HG03108 (cell line): ENCODE measurements at regions not wholly inside any gene's neighbourhood (a gene's known extent, or its start where the extent isn't known, plus 50 kb on each side); places are given as distances from the start of the nearest gene placed in this dataset.

Experiments
- ATAC-seq: cut with Tn5 transposase; IDR thresholded peaks from one replicate; pipeline ENCODE4 v1.9.1; 2021; ENCODE audit warnings: moderate library complexity; ENCODE audit not compliant: unreplicated experiment

GRCh38 chr10:131683941-131684340 is 216.9 kb upstream of the PPP2R2D start:
- no peak for ATAC-seq

- no peak for ATAC-seq
Measured at GRCh38 chr10:131685007-131685406, 215.8 kb upstream of the PPP2R2D start.

GRCh38 chr10:131685576-131685975 is 215.2 kb upstream of the PPP2R2D start:
- ATAC-seq, result no peak

- ATAC-seq, result no peak
Measured at GRCh38 chr10:131686781-131687420, 213.9 kb upstream of the PPP2R2D start.

- ATAC-seq, result no peak
Measured at GRCh38 chr10:131688304-131688703, 212.5 kb upstream of the PPP2R2D start.

GRCh38 chr10:131689016-131689415 is 211.8 kb upstream of the PPP2R2D start:
- ATAC-seq, result no peak

- ATAC-seq, result no peak
Measured at GRCh38 chr10:131689486-131689885, 211.3 kb upstream of the PPP2R2D start.

GRCh38 chr10:131689954-131690757 is 210.7 kb upstream of the PPP2R2D start:
- no peak for ATAC-seq

- ATAC-seq, result no peak
Measured at GRCh38 chr10:131690805-131691239, 210.0 kb upstream of the PPP2R2D start.

GRCh38 chr10:131691481-131692090 is 209.2 kb upstream of the PPP2R2D start:
- ATAC-seq, result no peak

GRCh38 chr10:131692176-131692575 is 208.6 kb upstream of the PPP2R2D start:
- no peak for ATAC-seq

GRCh38 chr10:131692686-131693334 is 208.0 kb upstream of the PPP2R2D start:
- ATAC-seq, result no peak

GRCh38 chr10:131693766-131694165 is 207.0 kb upstream of the PPP2R2D start:
- ATAC-seq, result no peak

- no peak for ATAC-seq
Measured at GRCh38 chr10:131694168-131694780, 206.5 kb upstream of the PPP2R2D start.

GRCh38 chr10:131694781-131695495 is 205.9 kb upstream of the PPP2R2D start:
- no peak for ATAC-seq

GRCh38 chr10:131695496-131696165 is 205.2 kb upstream of the PPP2R2D start:
- ATAC-seq, result no peak

- ATAC-seq, result no peak
Measured at GRCh38 chr10:131697476-131698128, 203.2 kb upstream of the PPP2R2D start.

- no peak for ATAC-seq
Measured at GRCh38 chr10:131698232-131698631, 202.6 kb upstream of the PPP2R2D start.

- ATAC-seq, result no peak
Measured at GRCh38 chr10:131698986-131699385, 201.8 kb upstream of the PPP2R2D start.
